GM03348 (cell line): ENCODE measurements at regions not wholly inside any gene's neighbourhood (a gene's known extent, or its start where the extent isn't known, plus 50 kb on each side); places are given as distances from the start of the nearest gene placed in this dataset.
"Not testable (repeated sequence)": the region's sequence is repeated elsewhere in the genome, so short reads cannot be mapped to it uniquely, and the experiment has no call there.

Experiments used
- DNase-seq: peaks from one replicate; pipeline ENCODE4 v3.0.0; 2012; ENCODE audit warnings: low spot score

- no peak for DNase-seq
Measured at GRCh38 chr21:19993268-19993667, 1004.9 kb upstream of the NCAM2 start.

DNA sequence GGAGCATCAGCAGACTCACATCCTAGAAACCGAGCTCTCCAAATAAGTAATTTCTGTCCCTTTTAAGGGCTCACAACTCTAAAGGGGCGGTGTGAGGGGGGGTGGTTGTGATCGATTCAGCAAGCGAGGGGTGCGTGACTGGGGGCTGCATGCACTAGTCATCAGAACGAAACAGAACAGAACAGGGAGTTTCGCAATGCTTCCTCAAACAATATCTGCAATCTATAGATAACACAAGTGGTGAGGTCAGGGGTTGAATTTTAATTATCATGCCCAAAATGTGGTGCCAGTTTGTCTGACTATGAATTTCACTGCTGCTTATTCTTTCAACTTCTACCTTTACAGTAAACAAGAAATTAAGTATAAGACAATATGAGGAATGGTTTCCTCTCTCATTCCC, 1003.0 kb upstream of the NCAM2 start:
- DNase-seq, result no peak

- no peak for DNase-seq
Measured at GRCh38 chr21:19998453-19998852, 999.8 kb upstream of the NCAM2 start.

GRCh38 chr21:19999369-20000272, 998.6 kb upstream of the NCAM2 start:
- DNase-seq, result no peak

- no peak for DNase-seq
Measured at GRCh38 chr21:20004367-20004766, 993.8 kb upstream of the NCAM2 start.

GRCh38 chr21:20010691-20011200, 987.5 kb upstream of the NCAM2 start:
- DNase-seq, result no peak

DNA sequence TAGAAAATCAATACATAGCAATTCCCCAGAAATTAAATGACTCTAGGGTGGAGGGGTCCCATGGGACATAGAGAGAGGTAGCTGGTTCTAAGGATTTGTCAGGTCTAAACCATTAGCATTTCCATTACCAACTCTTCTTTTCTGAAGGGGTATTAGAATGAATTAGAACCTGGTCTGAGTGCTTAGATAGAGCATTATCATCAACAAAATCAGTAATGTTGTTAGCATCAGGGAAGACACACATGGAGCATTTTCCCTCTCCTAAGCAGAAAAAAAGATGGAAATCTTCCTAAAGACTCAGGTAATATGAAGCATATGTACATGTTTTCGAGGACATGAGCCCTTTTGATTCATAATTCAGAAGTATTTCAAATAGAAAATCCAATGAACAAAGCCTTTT, 984.4 kb upstream of the NCAM2 start:
- DNase-seq, result no peak

DNA sequence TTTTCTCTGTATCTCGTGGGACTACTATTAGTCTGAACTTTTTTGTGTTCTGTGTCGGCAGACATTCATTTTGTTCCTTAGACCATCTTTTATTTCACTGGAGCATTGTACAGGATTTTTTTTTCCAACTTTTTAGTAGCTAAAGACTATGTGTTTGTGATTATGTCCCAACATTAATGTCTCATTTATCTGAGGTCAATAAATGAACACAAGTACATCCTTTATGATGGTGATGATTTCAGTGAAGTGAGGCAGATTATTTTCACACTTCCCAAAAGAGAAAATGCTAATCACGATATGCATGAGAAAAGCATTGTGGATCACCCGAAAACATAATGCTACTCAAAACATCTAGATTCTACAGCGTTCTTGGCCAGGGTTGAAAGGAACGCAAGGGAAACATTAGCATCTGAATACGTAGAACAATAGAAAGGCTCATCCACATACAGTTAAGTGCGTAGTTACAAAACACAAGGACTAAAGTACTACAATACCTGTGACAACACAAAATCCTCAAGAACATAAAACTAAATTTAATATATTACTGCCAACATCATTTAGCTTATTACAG, 981.7 kb upstream of the NCAM2 start:
- DNase-seq, result no peak

GRCh38 chr21:20020026-20020425, 978.2 kb upstream of the NCAM2 start:
- no peak for DNase-seq

DNA sequence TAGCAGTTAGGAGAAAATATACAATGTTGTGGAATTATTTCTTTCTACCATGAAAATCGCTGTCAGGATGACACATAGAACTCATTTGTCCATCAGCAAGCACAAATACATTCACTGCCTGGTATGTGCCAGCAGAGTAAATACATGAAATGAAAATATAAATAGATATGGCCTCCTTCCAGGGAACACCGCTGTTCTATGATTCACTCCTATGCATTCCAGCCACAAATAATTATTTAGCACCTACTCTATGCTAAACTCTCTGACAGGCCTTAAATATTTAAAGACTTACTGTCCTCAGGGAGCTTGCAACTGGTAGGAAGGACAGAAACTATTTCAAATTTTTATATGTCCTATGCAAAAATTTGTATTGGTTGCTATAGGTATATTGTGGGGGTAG, 975.0 kb upstream of the NCAM2 start:
- no peak for DNase-seq

GRCh38 chr21:20024741-20025140, 973.5 kb upstream of the NCAM2 start:
- DNase-seq, result no peak

DNA sequence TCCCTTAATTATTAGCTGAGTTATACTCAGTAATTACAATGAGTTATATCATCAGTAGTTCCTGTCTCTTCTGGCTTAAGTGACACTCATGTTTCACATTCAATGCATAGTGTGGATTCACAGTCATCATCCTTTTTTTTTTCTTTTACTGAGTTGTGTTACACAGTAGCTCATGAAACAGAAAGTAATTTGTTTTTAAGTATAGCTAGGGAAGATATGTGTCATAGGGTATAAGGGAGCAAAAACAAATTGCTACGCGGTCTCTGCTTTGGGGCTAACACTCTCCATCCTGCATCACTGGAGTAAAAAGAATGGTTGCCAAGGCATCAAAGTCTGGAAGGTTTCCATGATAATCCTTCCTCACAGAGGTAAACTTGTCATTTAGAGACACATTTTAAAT, 971.7 kb upstream of the NCAM2 start:
- no peak for DNase-seq

DNA sequence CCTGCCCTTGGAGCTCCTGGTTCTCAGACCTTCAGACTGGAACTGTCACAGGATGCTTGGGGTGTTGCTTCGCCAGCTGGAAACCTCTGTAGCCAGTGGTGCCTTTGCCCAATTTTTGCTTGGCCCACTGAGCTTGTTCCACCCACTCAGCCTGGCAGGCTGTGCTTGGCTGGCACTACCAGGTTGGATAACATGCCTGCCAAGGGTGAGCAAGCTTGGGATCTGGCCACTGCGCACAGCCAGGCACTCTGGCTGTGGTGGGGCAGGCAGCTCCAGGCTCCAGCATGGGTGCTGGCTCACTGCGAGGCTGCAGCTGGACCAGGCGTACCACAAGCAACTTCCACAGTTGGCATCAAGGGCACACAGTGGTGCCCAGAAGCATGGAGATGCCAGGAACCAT, 967.8 kb upstream of the NCAM2 start:
- DNase-seq, result no peak

- no peak for DNase-seq
Measured at GRCh38 chr21:20031807-20032206, 966.4 kb upstream of the NCAM2 start.

- no peak for DNase-seq
Measured at GRCh38 chr21:20040768-20041167, 957.4 kb upstream of the NCAM2 start.

GRCh38 chr21:20045197-20045596, 953.0 kb upstream of the NCAM2 start:
- no peak for DNase-seq

DNA sequence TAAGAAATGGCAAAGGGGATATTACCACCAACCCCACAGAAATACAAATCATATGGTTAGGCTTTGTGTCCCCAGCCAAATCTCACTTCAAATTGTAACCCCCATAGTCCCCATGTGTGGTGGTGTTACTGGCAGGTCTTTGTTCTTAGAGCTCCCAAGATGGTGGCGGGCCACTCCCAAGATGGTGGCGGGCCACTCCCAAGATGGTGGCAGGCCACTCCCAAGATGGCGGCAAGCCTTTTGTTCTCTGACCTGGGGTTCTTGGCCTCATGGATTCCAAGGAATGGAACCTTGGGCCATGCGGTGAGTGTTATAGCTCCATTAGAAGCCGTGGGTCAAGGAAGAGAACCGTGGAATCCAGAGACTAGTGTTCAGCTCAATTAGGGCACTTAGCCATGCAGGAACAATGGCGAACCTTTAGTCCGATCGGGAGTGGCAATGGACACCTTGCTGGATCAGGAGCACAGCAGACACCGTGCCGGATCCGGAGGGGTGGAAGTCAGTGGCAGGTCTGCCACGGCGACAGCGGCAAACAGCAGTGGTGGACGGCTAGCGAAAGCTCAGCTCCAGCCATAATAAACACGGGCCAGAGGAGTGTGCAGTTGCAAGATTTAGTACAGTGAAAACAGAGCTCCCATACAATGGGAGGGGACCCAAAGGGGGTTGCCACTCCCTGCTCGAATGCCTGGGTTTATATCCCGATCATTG, 949.9 kb upstream of the NCAM2 start:
- not testable (repeated sequence) for DNase-seq

DNA sequence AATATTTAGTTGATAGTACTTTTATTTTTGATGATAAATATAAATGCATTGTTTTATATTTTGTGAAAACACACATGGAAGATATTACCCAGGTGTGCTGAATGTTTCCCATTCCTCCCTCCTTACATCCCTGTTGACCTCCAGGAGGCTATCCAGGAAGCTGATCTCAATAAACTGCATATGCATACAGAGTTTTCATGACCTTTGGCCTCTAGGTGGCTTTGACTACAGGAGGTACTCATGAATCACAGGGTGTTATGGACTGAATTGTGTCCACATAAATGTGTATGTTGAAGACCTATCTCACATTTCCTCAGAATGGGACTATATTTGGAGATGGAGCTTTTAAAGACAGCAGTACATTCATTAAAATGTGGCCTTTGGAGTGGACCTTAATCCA, 914.9 kb upstream of the NCAM2 start:
- no peak for DNase-seq

DNA sequence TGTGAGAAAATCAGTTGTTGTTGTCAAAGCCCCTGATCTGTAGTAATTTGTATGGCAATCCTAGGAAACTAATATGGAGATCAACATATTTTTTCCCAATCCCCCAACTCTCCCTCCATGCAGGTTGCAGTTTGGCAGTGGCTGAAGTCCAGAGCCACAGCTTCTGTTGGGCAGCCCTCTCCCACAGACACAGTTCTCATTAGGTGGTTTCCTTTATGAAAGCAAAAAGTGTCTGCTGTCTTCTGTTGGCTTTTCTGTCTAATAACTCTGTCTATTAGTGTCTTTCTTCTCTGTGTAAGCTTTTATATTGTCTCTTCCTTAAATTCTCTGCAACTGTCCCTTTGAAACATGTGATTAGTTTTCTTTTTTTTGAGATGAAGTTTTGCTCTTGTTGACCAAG, 914.3 kb upstream of the NCAM2 start:
- no peak for DNase-seq

GRCh38 chr21:20086508-20086907, 911.7 kb upstream of the NCAM2 start:
- no peak for DNase-seq

DNA sequence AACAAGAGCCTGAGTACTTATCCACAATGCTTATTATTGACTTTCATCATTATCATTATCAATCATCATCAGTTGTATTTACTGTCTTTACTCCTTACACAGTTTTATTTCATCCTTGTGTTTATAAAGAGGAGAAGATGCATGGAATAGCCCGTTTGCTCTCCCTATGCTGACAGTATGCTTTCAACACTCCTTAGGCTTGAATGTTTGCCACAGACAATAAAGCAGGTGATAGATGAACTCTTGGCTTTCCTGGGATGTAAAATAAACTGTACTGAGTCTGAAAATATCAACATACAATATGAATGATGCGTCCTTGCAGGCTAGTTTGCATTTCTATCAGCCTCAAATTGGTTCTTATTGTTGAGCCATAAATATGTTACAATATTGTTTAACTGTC, 891.8 kb upstream of the NCAM2 start:
- no peak for DNase-seq

DNA sequence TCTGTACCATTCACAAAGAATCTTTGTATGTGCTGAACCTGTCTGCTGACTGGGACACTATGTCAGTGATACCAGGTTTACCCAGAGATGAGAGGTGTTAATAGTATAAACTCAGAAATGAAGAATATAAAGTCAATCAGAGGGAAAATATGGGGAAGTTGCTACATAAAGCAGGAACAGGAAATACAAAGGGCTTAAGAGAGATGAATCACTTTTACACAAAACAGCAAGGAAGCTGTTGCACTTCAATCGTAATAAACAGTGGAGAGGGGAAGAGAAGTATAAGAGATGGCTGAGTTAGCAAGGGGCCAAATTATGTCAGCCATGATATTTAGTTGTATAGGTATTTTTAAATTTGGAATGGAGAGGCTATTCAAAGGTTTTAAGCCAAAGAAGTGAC, 890.2 kb upstream of the NCAM2 start:
- no peak for DNase-seq

DNA sequence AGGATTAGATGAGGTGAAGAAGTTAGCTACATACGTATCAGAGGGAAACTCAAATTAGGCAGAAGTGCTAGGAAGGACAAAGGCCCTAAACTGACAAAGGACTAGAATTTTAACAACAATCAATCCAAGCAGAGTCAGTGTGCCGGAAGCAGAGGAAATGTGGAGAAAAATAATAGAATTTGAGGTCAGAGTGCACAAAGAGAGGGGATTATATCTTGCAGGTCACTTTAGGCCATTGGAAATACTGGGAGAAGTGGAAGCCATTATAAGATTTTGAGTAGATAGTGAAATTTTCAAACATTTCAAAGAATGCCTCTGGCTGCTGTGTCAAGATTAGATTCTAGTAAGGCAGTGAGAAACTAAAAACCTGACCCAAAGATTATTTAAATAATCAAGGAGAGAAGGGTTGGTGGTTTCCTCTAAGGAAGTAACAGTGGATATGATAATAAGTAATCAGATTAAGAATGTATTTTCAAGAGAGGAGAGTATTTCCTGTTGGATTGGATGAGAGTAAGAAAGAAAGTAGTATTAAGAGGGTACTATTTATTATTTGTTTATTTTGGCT, 889.2 kb upstream of the NCAM2 start:
- no peak for DNase-seq
